ENCODE measurements at regions not wholly inside any gene's neighbourhood (a gene's known extent, or its start where the extent isn't known, plus 50 kb on each side); places are given as distances from the start of the nearest gene placed in this dataset.

- no peaks in the 10 kb centered on the region for H3K36me3 ChIP-seq (replicated peaks in 1 of 2; ENCODE audit: control insufficient read depth in 1 of 2, insufficient read depth in 2 of 2, low read length in 2 of 2)
- ChIA-PET POLR2A (no interaction called here), CTCF (ENCODE audit: low intra/inter-chr PET ratio, low total read pairs) (no interaction called here)
- peaks cover 13% of the 10 kb centered on the region; the same call in 1 of the 2 replicates for H3K9me3 ChIP-seq (ENCODE audit: low read length)
- DNase-seq (ENCODE audit: low spot score), result no peak
- no peak overlapping the region for H2AFZ ChIP-seq (ENCODE audit: low read length)
- WGBS (ENCODE audit: low lambda C conversion rate), result 74% methylated on average over 7 of the region's 7 CpGs
- no peak for TF ChIP-seq RARA (CRISPR knock-in tag; IDR thresholded peaks at IDR 0.05)
- TF ChIP-seq ZNF501 (CRISPR knock-in tag; IDR thresholded peaks at IDR 0.05), result no peak
- TF ChIP-seq ZMAT3 (CRISPR knock-in tag; conservative IDR thresholded peaks at IDR 0.05), result no peak
- TF ChIP-seq BCL6 (CRISPR knock-in tag; IDR thresholded peaks at IDR 0.05), result no peak
- TF ChIP-seq SAFB2 (CRISPR knock-in tag; IDR thresholded peaks at IDR 0.05; ENCODE audit: borderline replicate concordance, low read depth), result no peak
- no peak for TF ChIP-seq MIER3 (CRISPR knock-in tag; IDR thresholded peaks at IDR 0.05; ENCODE audit: borderline replicate concordance)
- TF ChIP-seq NRL (CRISPR knock-in tag; IDR thresholded peaks at IDR 0.05; ENCODE audit: borderline replicate concordance), result no peak
- TF ChIP-seq MYNN (CRISPR knock-in tag; IDR thresholded peaks at IDR 0.05; ENCODE audit: low read depth), result no peak
- TF ChIP-seq PRDM15 (CRISPR knock-in tag; IDR thresholded peaks at IDR 0.05), result no peak
- no peak for TF ChIP-seq ZIK1 (CRISPR knock-in tag; IDR thresholded peaks at IDR 0.05; ENCODE audit: borderline replicate concordance, low read depth)
- TF ChIP-seq ZNF569 (CRISPR knock-in tag; IDR thresholded peaks at IDR 0.05; ENCODE audit: borderline replicate concordance), result no peak
- no peak for TF ChIP-seq CAMTA2 (CRISPR knock-in tag; IDR thresholded peaks at IDR 0.05; ENCODE audit: borderline replicate concordance)
- TF ChIP-seq ZNF572 (CRISPR knock-in tag; IDR thresholded peaks at IDR 0.05), result no peak
- no peak for TF ChIP-seq ZFP36 (IDR thresholded peaks at IDR 0.05; ENCODE audit: borderline replicate concordance, low read depth, low read length, partially characterized antibody)
- TF ChIP-seq MNT (IDR thresholded peaks at IDR 0.05), result no peak
- no peak for TF ChIP-seq TGIF2 (CRISPR knock-in tag; IDR thresholded peaks at IDR 0.05)
- no peak for TF ChIP-seq ZNF660 (CRISPR knock-in tag; IDR thresholded peaks at IDR 0.05; ENCODE audit: borderline replicate concordance, low read depth)
- BruUV-seq (replicated peaks), result no TSS peak
- no peaks in the 10 kb centered on the region for H3K4me1 ChIP-seq (ENCODE audit: insufficient read depth, low read length)
- H3K79me2 ChIP-seq (ENCODE audit: insufficient read depth, low read length), result no peaks in the 10 kb centered on the region
- H3K4me3 ChIP-seq (replicated peaks in 1 of 3; ENCODE audit: insufficient read depth in 1 of 3, low read depth in 2 of 3, low read length in 3 of 3), result no peak overlapping the region
- intact Hi-C loops (cut with micrococcal nuclease; ENCODE audit: unreplicated experiment), result no loop called here
- no peak overlapping the region for H3K9ac ChIP-seq (ENCODE audit: insufficient read depth, low read depth, low read length)
- in situ Hi-C loops (cut with HindIII; ENCODE audit: extremely low pct_ligation_motif_present, low pct_unique_long_range_greater_than_20kb), result no loop called here
- peaks cover 1 to 9% of the 10 kb centered on the region in 2 experiments; a peak in 2 of 5 replicates for H3K27me3 ChIP-seq (ENCODE audit: control insufficient read depth in 1 of 2, insufficient read depth in 2 of 2, low read length in 2 of 2)
- H3K27ac ChIP-seq (ENCODE audit: extremely low read length, insufficient read depth, low read length), result no peak overlapping the region
- ATAC-seq, result no peak
- H4K20me1 ChIP-seq (ENCODE audit: insufficient read depth, low read length), result no peaks in the 10 kb centered on the region
- no peak overlapping the region for H3K4me2 ChIP-seq (ENCODE audit: low read depth, low read length)
- no peak for FAIRE-seq
These were observed 291.6 kb upstream of the TNRC6C start for GRCh38 chr17:77666881-77667395.

All from HepG2 (cell line).